IPS-18c (cell line): ENCODE measurements at regions not wholly inside any gene's neighbourhood (a gene's known extent, or its start where the extent isn't known, plus 50 kb on each side); places are given as distances from the start of the nearest gene placed in this dataset.

Source experiments
- H3K4me3 ChIP-seq: 2 replicates; pipeline ENCODE4 v1.7.0; 2013; ENCODE audit warnings: low read depth, mild to moderate bottlenecking, low read length, moderate library complexity; ENCODE audit not compliant: insufficient read depth
- H3K9me3 ChIP-seq: one replicate; pipeline ENCODE4 v1.6.1; 2013; ENCODE audit warnings: mild to moderate bottlenecking, low read length, moderate library complexity; ENCODE audit not compliant: control insufficient read depth, insufficient read depth

DNA sequence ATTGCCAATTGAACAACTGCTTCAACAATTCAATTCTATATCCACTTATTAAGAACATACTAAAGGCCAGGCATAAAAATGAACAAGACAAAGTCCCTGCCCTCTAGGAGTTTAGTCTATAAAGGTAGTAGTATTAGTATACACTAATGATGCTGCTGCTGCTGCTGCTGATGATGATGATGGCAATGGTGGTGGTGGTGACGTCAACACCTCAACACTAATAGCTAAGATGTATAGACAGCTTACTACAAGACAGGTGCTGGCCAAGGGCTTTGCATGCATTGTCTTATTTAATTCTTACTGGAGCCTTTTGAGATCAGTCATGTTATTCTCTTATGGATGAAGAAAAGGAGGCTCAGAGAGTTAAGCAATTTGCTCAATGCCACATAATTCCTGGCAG, 164.4 kb upstream of the ASIC2 start:
- H3K9me3 ChIP-seq = no peaks in the 10 kb centered on the region
- no peak overlapping the region for H3K4me3 ChIP-seq

DNA sequence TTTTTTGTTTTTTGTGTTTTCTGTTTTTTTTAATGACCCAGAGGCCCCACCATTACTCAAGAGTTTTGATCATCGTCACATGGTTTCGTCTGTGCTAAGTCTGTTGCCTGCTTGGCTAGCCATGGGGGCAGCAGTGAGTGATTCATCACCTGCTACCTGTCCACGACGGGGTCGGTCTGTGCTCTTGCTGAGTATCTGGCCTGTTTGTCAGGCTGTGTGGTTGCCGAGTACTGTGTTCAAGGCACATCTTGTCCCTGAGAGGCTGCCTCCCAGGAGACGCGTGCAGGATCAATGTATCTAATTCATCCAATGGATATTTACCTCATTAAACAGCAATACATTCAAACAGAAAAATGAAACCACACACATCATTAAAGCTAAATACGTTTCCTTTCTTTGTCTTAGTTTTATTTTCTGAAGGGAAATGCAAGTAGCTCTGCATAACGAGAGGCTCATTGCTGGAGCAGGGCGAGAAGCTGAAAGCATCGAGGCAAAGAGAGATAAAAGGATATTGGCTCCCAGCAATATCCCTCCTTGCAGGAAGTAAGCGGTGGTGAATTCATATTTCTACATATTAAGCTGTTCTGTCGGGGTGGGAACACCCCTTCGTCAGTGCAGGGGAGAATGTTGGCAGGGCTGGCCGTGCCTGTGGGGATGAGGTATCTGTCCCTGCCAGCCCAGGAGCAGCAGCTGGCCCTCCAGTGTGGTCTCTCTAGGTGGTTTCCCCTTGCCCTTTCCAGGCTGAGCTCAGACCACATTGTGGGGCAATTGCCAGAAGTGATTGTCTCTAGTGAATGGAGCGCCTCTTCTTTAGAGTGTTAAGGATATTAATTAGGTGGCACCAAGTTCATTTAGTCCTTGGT, 166.2 kb upstream of the ASIC2 start:
- Histone ChIP-seq H3K4me3 (no peak overlapping the region), H3K9me3 (no peaks in the 10 kb centered on the region)

DNA sequence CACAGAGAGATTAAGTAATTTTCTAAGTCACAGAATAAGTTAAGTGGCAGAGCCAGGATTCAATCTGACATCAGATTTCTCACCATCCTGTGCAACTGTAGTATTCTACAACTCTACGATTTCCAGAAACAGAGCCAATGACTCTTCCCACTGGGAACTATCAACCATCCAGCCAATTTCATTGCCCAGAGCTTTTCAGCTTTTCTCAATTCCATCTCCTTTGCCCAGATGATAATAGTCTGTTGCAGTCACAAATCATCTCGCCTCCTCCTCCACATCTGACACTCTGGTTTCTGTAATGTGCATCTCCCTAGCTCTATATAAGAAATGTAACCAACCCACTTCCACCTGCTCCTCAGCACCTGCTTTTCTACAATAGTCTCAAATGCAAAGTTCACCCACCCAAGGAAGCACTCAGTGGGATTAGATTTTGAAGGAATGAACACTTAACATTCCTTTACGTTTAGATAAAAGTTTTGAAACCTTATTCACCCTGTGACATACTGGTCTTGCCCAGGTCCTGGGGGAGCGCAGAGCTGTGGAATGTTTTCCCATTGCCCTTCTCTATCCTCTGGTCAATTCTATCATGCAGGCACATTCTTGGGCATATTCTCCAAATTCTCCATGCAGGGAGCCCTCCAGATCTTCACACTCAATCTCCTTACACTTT, 167.8 kb upstream of the ASIC2 start:
- H3K4me3 ChIP-seq = no peak overlapping the region

DNA sequence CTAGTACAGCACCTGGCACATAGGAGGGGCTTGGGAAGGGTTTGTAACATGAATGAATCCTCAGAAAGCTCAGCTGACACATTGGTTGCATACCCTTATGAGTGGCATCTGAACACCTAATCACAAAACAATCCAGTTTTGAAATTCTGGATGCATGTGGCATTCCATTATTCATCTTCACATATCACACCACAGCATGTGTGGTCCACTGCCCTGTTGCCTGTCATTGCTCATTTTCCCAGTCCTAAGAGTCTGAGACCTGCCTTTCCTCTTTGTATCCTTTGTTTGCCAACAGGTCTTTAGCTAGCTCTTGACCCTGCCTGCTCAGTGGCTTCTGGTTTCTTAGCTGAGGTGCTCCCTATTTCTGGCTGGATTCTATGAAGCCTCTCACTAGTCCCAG, 170.8 kb upstream of the ASIC2 start:
- H3K9me3 ChIP-seq = no peaks in the 10 kb centered on the region

More for the DNA sequence above, 167.8 kb upstream of the ASIC2 start:
- H3K9me3 ChIP-seq = no peaks in the 10 kb centered on the region

DNA sequence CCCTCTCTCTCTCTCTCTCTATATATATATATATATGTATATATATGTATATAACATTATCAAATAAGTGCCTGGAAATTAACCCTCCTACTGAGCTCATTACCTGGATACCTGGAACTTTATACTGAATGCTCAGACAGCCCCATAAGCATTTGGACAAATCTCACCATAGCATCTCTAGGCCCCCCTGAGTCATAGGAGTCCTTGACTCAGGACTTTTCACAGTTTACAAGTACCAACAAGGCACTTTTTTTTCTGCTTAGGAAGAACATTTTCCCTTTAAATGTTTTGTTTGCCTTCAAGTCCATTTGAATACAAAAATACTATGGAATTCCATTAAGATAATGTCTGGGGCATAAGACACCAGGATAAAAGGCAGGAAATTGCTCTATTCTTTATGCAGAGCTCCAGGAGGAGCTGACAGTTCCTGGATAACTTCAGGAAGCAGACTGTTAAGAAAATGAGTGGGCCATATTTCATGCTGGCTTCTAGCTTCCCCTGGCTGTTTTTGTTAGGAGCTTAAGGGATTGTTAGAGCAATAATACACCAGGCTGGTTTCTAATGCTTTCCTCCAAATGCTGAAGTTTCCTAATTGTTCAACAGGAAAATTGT, 171.7 kb upstream of the ASIC2 start:
- H3K4me3 ChIP-seq = no peak overlapping the region

More for the DNA sequence above, 170.8 kb upstream of the ASIC2 start:
- no peak overlapping the region for H3K4me3 ChIP-seq

DNA sequence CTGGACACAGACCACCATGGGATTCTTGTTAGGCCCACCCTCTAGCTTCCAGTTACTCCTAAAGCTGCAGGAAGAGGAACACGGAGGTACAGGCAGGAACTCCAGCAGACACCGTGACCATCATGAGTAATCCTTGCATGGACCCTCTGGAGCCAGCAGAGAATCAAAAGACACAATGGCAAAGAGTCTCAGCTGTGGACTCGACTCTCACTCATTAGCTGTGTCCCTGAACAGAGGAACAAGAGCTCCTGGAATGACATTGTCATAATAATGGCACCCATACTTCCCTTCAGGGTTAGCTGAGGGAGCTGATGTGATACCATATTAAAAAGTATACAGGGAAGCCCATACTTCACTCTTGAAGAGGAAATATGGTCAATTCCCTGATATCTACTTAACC, 176.3 kb upstream of the ASIC2 start:
- no peaks in the 10 kb centered on the region for H3K9me3 ChIP-seq
- no peak overlapping the region for H3K4me3 ChIP-seq

More for the DNA sequence above, 171.7 kb upstream of the ASIC2 start:
- no peaks in the 10 kb centered on the region for H3K9me3 ChIP-seq

DNA sequence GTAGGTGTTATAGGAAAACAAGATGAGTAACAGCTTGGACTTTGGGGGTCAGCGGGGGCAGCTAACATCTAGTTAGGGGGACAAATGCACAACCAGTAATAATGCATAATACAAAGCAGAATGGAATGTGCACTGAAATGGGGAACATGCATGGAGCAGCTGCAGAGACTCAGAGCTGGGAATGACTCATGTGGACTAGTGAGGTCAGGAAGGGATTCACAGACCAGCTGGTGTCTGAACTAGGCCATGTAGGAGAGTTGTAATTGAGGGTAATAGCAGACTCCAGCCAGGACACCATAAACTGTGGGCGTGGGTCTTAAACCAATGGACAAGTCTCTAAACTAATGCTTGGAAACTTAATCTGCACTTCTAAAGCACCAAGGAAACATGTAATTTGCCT, 176.8 kb upstream of the ASIC2 start:
- Histone ChIP-seq H3K9me3 (no peaks in the 10 kb centered on the region), H3K4me3 (no peak overlapping the region)

DNA sequence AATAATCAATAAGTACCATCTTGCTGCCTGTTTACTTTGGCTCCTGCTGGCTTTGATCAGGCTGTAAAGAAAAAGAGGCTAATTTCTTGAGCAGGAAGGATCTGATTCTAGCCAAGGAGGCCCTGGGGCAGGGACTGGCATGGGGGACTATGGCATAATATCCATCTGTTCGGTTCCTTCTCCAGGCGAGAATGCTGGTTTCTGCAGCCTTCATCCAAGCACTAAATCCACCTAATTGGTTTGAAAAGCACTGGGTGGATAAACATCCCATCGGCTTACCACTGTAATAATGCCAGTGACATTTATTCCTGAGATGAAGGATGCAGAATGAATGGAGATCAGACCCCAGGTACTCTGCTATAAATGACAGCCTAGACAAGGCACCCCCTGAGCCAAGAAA, 180.0 kb upstream of the ASIC2 start:
- Histone ChIP-seq H3K9me3 (no peaks in the 10 kb centered on the region), H3K4me3 (no peak overlapping the region)

DNA sequence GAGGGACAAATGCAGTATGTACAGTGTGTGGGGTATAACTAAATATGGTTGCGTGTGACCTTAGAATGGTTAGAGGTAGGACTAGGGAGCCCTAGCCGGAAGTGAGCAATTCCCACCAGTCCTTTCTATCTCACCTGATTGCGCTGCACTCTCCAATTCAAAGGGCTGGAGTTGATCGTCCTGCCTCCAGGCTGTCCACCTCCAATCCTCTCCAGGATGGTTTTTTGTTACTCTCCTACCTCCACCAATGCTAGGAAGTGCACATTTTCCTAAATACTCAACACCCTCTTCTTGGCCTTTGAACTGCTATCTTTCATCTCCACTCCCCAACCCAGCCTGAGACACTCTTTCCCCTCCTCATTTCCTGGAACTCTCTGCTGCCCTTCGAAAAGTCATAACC, 181.7 kb upstream of the ASIC2 start:
- no peak overlapping the region for H3K4me3 ChIP-seq
- H3K9me3 ChIP-seq = no peaks in the 10 kb centered on the region

DNA sequence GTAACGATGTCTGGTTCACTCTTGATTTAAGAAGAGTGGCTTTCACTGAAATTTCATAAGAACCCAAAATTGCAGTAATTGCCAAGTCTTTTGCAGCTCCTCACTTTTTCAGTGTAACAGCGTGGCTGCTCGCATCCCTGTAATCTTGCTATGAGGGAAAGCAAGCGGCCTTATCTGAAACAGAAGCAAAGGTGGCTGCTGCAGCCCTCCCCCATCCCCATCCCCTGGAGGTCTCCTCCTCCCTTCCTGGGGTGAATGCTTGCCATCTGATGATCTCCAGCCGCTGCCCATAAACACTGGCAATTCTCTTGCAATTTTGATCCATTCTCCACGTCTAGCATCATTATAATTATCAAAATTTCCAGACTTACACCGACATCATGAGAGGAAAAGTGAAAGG, 182.5 kb upstream of the ASIC2 start:
- no peak overlapping the region for H3K4me3 ChIP-seq
- H3K9me3 ChIP-seq = no peaks in the 10 kb centered on the region

DNA sequence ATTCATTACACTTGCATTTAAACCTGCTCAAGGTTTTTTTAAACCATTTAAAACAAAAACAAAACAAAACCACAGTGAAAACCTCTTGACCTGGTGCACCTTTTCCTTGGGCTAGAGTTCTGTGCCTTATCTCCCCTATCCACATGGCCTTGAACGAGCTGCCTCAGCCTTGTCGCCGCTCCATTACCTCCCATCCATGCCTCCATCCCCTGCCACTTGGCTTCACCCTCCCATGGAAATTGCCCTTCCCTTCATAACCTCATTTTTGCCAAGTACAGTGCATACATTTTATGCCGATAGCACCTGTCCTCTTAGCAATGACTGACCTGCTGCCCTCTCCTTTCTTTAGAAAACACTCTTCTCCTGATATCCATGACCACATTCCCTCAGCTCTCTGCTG, 188.6 kb upstream of the ASIC2 start:
- no peak overlapping the region for H3K4me3 ChIP-seq
- H3K9me3 ChIP-seq = no peaks in the 10 kb centered on the region

DNA sequence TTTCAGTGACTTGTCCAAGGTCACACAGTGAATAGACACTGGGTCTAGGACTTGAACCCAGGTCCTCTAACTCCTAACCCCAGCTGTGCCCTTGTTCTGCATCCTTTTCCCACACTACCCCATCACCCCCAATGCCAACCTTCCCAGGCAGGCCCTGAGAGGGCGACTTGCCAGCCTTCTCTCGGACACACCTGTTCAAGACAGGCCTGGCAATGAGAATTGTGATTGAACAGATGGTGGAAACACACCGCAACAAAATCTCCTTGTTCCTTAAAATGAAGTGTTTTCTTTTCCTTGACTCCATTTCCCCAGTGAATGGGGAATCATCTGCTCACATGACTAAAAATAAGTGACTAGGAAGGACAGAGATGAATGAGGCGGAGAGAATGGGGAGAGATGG, 189.5 kb upstream of the ASIC2 start:
- no peak overlapping the region for H3K4me3 ChIP-seq
- H3K9me3 ChIP-seq = no peaks in the 10 kb centered on the region

DNA sequence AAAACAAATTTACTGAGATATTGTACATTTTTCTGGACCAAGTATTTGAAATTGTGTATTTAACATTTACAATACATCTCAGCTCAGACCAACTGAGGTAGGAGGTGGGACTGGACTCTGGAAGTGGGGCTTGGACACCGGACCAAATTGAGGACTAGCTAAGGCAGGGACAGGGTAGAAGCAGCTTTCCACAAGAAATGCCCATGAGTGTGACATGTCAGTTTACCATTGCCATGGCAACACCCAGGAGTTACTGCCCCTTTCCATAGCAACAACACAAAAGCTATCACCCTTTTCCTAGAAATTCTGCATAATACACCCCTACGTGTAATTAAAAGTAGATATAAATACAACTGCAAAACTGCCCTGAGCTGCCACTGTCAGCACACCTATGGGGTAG, 191.5 kb upstream of the ASIC2 start:
- Histone ChIP-seq H3K9me3 (no peaks in the 10 kb centered on the region), H3K4me3 (no peak overlapping the region)

DNA sequence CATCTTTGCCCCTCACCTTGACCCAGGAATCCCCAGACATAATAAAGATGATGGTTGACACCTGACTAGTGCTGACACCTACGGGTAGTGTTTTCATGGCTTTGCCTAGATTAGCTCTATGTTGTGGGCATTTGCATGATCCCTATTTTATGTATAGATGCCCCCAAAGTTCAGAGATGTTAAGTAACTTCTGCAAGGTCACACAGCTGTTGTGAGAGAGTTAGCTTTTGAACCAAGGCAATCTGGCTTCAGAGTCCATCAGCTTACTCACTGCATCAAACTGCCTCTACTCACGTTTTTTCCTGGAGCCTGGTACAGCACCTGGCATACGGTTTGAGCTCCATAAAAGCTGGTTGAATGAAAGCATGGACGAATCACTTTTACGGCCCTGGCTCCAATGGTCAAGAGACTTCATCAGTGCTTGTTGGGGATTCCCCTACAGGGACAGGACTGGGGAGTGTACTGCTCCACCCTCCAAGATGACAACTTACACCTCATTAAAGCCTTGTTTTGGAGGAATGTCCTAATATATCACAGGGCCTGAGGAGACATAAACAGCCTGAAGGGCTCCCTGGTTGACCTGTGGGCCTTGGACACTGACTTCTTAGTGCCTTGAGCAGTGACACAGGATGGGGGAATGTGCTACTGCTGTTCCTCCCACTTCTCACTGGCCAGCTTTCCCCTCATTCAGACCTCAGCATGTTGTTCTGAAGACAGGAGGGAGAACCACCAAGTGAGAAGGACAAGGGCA, 193.2 kb upstream of the ASIC2 start:
- no peaks in the 10 kb centered on the region for H3K9me3 ChIP-seq
- H3K4me3 ChIP-seq = no peak overlapping the region

DNA sequence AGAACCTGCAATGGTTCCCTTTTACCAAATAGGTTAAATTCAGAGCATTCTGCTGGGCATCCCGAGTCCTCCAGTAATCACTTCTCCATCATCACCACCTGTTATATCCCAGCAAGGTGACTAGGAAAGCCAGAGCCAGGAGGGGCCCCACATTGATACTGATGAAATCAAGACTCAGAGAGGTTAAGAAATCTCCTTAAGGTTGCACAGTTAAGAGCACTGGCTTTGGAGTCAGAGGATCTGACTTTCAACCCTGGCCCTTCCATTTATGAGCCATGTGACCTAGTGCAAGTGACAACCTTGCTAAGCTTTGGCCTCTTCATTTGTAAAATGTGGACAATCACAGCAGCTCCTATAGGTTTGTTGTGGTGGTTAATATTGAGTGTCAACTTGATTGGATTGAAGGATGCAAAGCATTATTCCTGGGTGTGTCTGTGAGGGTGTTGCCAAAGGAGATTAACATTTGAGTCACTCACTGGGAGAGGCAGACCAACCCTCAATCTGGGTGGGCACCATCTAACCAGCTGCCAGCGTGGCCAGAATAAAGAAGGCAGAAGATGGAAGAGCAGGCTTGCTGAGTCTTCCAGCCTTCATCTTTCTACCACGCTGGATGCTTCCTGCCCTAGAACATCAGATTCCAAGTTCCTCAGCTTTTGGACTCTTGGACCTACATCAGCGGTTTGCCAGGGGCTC, 194.2 kb upstream of the ASIC2 start:
- Histone ChIP-seq H3K4me3 (no peak overlapping the region), H3K9me3 (no peaks in the 10 kb centered on the region)

DNA sequence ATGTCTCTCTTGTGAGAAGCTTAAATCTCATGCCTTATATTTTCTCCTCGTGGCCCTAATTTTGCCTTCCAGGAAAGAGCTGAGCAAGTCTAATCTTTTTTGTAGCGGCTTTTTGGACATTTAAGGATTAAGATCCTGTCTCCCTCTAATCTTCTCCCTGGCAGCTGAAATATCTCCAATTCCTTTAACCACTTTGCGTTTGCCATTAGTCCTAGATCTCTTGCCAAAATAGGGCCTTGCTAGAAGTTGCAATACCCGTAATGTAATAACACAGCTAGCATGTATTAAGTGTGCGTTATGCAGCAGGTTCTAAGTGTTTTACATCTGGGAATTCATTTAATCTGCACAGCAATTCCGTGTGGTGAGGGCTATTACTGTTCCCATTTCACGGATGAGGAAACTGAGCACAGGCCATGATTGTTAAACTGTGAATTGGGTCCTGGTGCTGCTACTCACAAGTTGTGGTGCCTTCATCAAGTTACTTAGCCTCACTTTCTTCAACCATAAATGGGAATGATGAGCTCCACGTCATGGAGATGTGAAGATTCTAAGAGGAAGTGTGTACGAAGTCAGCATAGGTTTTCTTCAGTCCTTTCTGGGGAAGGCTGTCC, 198.9 kb upstream of the ASIC2 start:
- H3K4me3 ChIP-seq = no peak overlapping the region
- H3K9me3 ChIP-seq = no peaks in the 10 kb centered on the region
